AG09319 (cell line): ENCODE measurements at regions not wholly inside any gene's neighbourhood (a gene's known extent, or its start where the extent isn't known, plus 50 kb on each side); places are given as distances from the start of the nearest gene placed in this dataset.

Experiments used
- DNase-seq: peaks from one replicate; pipeline ENCODE4 v3.0.0-alpha.2; 2010; ENCODE audit warnings: low read depth; ENCODE audit errors: extremely low read depth
- TF ChIP-seq, protein P1 (sequence below): IDR thresholded peaks from 2 replicates; pipeline ENCODE4 v1.5.1; 2011; ENCODE audit warnings: low read depth, mild to moderate bottlenecking, inconsistent platforms, low read length, moderate library complexity

DNA sequence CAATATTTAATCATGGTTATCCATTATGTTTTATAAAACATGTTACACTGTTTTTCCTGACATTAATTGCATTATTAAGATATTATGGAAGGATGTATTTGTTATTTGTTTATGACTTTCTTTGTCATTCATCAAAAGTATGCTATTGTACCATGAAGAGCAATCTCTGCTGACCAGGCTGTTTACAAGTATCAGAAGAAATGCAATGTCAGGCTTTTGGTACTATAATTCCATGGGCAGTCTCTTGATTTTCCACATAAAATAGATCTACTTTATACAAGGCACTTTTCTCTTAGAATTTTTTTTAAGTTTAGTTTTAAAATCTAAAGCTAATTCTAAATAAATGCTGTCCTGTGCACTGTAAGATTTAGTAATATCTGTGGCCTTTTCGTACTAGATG, 196.6 kb downstream of the COX7C start:
- TF ChIP-seq, protein P1, sequence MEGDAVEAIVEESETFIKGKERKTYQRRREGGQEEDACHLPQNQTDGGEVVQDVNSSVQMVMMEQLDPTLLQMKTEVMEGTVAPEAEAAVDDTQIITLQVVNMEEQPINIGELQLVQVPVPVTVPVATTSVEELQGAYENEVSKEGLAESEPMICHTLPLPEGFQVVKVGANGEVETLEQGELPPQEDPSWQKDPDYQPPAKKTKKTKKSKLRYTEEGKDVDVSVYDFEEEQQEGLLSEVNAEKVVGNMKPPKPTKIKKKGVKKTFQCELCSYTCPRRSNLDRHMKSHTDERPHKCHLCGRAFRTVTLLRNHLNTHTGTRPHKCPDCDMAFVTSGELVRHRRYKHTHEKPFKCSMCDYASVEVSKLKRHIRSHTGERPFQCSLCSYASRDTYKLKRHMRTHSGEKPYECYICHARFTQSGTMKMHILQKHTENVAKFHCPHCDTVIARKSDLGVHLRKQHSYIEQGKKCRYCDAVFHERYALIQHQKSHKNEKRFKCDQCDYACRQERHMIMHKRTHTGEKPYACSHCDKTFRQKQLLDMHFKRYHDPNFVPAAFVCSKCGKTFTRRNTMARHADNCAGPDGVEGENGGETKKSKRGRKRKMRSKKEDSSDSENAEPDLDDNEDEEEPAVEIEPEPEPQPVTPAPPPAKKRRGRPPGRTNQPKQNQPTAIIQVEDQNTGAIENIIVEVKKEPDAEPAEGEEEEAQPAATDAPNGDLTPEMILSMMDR: no peak
- no peak for DNase-seq

DNA sequence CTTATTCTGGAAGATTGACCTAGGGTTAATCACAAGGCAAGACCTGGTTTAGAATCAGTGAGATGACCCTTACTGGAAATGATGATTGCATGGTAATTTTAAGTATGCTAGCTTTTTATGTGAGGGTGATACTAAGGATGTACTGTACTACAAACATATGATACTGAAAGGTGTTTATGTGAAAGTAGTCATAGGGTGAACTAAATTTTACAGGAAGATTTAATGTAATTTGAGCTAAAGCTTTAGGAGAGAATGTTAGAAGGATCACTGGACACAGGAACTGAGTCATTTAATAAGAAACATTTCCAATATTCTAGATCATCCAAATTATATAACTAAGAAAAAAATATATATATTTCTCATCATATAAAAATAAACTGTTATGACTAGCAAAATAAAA, 197.2 kb downstream of the COX7C start:
- no peak for DNase-seq
- TF ChIP-seq, protein P1: no peak

DNA sequence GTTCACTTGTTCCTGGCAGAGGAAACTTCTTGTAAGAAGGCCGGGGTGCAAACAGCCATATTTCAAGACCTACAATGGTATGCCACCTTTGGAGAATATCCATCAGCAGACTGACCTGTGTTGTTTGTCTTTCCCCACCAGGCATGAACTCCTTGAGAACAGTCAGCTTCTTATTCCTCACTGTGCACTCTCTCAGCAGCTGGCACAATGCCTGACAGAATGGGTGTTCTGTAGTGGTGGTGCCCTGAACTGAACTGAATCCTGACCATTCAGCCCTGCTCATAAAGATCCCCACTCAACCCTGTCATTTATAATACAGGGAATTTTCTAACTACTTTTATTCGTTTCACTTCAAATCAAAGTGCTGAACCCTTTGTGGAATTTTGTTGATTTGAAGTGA, 206.9 kb downstream of the COX7C start:
- TF ChIP-seq, protein P1: no peak
- DNase-seq: no peak

DNA sequence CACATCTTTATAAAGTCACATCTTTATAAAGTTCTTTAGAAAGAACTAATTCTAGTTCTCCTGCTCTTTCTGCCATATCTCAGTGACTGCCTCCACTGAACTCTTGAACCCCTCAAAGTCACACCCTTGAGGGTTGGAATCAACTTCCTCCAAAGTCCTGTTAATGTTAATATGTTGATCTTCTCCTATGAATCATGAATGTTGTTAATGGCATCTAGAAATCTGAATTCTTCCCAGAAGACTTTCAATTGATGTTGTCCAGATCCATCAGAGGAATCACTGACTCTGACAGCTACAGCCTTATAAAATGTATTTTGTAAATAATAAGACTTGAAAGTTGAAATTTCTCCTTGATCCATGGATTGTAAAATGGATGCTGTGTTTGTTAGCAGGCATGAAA, 213.4 kb downstream of the COX7C start:
- TF ChIP-seq, protein P1: no peak
- no peak for DNase-seq

DNA sequence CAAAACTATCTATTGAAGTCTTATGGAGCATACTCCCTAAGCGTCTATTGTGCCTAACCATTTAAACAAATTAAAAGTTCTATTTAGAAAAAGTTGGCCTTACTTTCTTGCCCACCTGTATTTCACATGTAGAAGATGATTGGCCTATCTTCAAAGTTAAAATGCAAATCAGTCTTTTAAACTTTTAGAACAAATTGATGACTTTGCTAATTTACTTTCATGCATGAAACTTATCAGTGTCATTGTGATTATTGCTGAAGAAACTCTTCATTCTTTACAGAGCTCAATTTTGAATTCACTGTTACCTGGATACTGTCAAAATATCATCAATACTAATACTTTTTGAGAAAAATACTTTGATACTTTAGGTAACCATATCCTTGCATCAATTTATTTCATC, 216.1 kb downstream of the COX7C start:
- TF ChIP-seq, protein P1: no peak
- DNase-seq: no peak

DNA sequence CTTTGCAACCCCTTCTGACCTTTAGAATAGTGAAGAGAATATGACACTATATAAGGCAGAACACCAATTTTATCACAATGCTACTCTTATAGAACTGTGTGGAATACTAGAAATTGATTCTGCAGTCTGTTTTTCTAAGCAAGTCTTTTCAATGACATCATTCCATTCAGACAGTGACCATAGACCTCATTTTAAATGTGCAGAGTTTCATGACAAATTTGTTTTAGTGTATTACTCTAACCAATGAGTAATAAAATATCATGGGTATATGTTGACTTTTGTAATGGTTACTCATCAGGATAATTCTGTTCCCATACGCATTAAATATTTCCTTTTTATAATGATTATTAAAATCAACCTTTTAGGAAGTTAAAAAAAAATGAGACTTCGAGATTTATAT, 219.9 kb downstream of the COX7C start:
- DNase-seq: no peak
- TF ChIP-seq, protein P1: no peak

DNA sequence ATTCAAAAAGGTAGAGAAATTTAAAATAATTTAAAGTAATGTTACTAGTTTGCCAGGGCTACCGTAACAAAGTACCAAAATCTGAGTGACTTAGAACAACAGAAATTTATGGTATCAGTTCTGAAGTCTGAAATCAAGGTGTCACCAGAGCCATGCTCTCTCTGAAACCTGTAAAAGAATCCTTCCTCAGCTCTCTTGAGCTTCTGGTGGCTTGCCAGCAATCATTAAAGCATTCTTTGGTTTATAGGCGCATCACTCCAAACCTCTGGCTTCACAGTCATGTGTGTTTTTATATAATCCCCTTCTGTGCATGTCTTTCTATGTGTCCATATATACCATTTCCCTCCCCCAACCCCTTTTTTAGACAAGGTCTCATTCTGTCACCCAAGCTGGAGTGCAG, 220.3 kb downstream of the COX7C start:
- DNase-seq: no peak
- TF ChIP-seq, protein P1: no peak
